ENCODE measurements at regions not wholly inside any gene's neighbourhood (a gene's known extent, or its start where the extent isn't known, plus 50 kb on each side); places are given as distances from the start of the nearest gene placed in this dataset.

GRCh38 chr6:48869595-48869994, 593.5 kb downstream of the MMUT start:
- no peak overlapping the region for H3K4me3 ChIP-seq (ENCODE audit: low read length in 2 of 2)
- H3K27ac ChIP-seq (ENCODE audit: low read length) = no peak overlapping the region
- H3K27me3 ChIP-seq (ENCODE audit: control insufficient read depth in 1 of 2, insufficient read depth in 2 of 2, low read length in 2 of 2) = no peaks in the 10 kb centered on the region
- no peaks in the 10 kb centered on the region for H3K4me1 ChIP-seq (ENCODE audit: control insufficient read depth, insufficient read depth, low read length)
- H3K36me3 ChIP-seq (ENCODE audit: control insufficient read depth in 2 of 2, insufficient read depth in 2 of 2, low read length in 2 of 2) = no peaks in the 10 kb centered on the region
- no peaks in the 10 kb centered on the region for H3K9me3 ChIP-seq (ENCODE audit: control insufficient read depth in 2 of 2, low read length in 2 of 2)
- H3K9ac ChIP-seq (ENCODE audit: low read length in 2 of 2) = no peak overlapping the region

- H3K27ac ChIP-seq (ENCODE audit: low read length) = no peak overlapping the region
- no peaks in the 10 kb centered on the region for H3K36me3 ChIP-seq (ENCODE audit: control insufficient read depth in 2 of 2, insufficient read depth in 2 of 2, low read length in 2 of 2)
- no peak overlapping the region for H3K9ac ChIP-seq (ENCODE audit: low read length in 2 of 2)
- H3K27me3 ChIP-seq (ENCODE audit: control insufficient read depth in 1 of 2, insufficient read depth in 2 of 2, low read length in 2 of 2) = no peaks in the 10 kb centered on the region
- no peaks in the 10 kb centered on the region for H3K4me1 ChIP-seq (ENCODE audit: control insufficient read depth, insufficient read depth, low read length)
- no peak overlapping the region for H3K4me3 ChIP-seq (ENCODE audit: low read length in 2 of 2)
- H3K9me3 ChIP-seq (ENCODE audit: control insufficient read depth in 2 of 2, low read length in 2 of 2) = no peaks in the 10 kb centered on the region
Observed at GRCh38 chr6:48866682-48867081, 596.4 kb downstream of the MMUT start.

GRCh38 chr6:48860175-48860574, 602.9 kb downstream of the MMUT start:
- H3K27ac ChIP-seq (ENCODE audit: low read length) = no peak overlapping the region
- no peaks in the 10 kb centered on the region for H3K36me3 ChIP-seq (ENCODE audit: control insufficient read depth in 2 of 2, insufficient read depth in 2 of 2, low read length in 2 of 2)
- H3K4me1 ChIP-seq (ENCODE audit: control insufficient read depth, insufficient read depth, low read length) = no peaks in the 10 kb centered on the region
- H3K9ac ChIP-seq (ENCODE audit: low read length in 2 of 2) = no peak overlapping the region
- no peak overlapping the region for H3K4me3 ChIP-seq (ENCODE audit: low read length in 2 of 2)
- H3K9me3 ChIP-seq (ENCODE audit: control insufficient read depth in 2 of 2, low read length in 2 of 2) = no peaks in the 10 kb centered on the region
- no peaks in the 10 kb centered on the region for H3K27me3 ChIP-seq (ENCODE audit: control insufficient read depth in 1 of 2, insufficient read depth in 2 of 2, low read length in 2 of 2)

- H3K4me1 ChIP-seq (ENCODE audit: control insufficient read depth, insufficient read depth, low read length) = no peaks in the 10 kb centered on the region
- no peaks in the 10 kb centered on the region for H3K27me3 ChIP-seq (ENCODE audit: control insufficient read depth in 1 of 2, insufficient read depth in 2 of 2, low read length in 2 of 2)
- H3K4me3 ChIP-seq (ENCODE audit: low read length in 2 of 2) = no peak overlapping the region
- no peaks in the 10 kb centered on the region for H3K9me3 ChIP-seq (ENCODE audit: control insufficient read depth in 2 of 2, low read length in 2 of 2)
- H3K9ac ChIP-seq (ENCODE audit: low read length in 2 of 2) = no peak overlapping the region
- no peaks in the 10 kb centered on the region for H3K36me3 ChIP-seq (ENCODE audit: control insufficient read depth in 2 of 2, insufficient read depth in 2 of 2, low read length in 2 of 2)
- H3K27ac ChIP-seq (ENCODE audit: low read length) = no peak overlapping the region
Observed at GRCh38 chr6:48859562-48860123, 603.4 kb downstream of the MMUT start.

GRCh38 chr6:48845219-48845618, 617.8 kb downstream of the MMUT start:
- H3K9me3 ChIP-seq (ENCODE audit: control insufficient read depth in 2 of 2, low read length in 2 of 2) = peaks cover 0 to 4% of the 10 kb centered on the region in 2 donors
- H3K27ac ChIP-seq (ENCODE audit: low read length) = no peak overlapping the region
- no peaks in the 10 kb centered on the region for H3K4me1 ChIP-seq (ENCODE audit: control insufficient read depth, insufficient read depth, low read length)
- H3K36me3 ChIP-seq (ENCODE audit: control insufficient read depth in 2 of 2, insufficient read depth in 2 of 2, low read length in 2 of 2) = no peaks in the 10 kb centered on the region
- no peak overlapping the region for H3K9ac ChIP-seq (ENCODE audit: low read length in 2 of 2)
- H3K4me3 ChIP-seq (ENCODE audit: low read length in 2 of 2) = no peak overlapping the region
- no peaks in the 10 kb centered on the region for H3K27me3 ChIP-seq (ENCODE audit: control insufficient read depth in 1 of 2, insufficient read depth in 2 of 2, low read length in 2 of 2)

- peaks cover 0 to 4% of the 10 kb centered on the region in 2 donors for H3K9me3 ChIP-seq (ENCODE audit: control insufficient read depth in 2 of 2, low read length in 2 of 2)
Observed at GRCh38 chr6:48844696-48845095, 618.4 kb downstream of the MMUT start.

GRCh38 chr6:48840896-48841295, 622.2 kb downstream of the MMUT start:
- Histone ChIP-seq H3K9me3 (ENCODE audit: control insufficient read depth in 2 of 2, low read length in 2 of 2) (peaks cover 0 to 4% of the 10 kb centered on the region in 2 donors), H3K36me3 (ENCODE audit: control insufficient read depth in 2 of 2, insufficient read depth in 2 of 2, low read length in 2 of 2) (no peaks in the 10 kb centered on the region), H3K9ac (ENCODE audit: low read length in 2 of 2) (no peak overlapping the region), H3K27me3 (ENCODE audit: control insufficient read depth in 1 of 2, insufficient read depth in 2 of 2, low read length in 2 of 2) (no peaks in the 10 kb centered on the region), H3K4me1 (ENCODE audit: control insufficient read depth, insufficient read depth, low read length) (no peaks in the 10 kb centered on the region), H3K27ac (ENCODE audit: low read length) (no peak overlapping the region), H3K4me3 (ENCODE audit: low read length in 2 of 2) (no peak overlapping the region)

More at GRCh38 chr6:48844696-48845095, 618.4 kb downstream of the MMUT start:
- Histone ChIP-seq H3K27me3 (ENCODE audit: control insufficient read depth in 1 of 2, insufficient read depth in 2 of 2, low read length in 2 of 2) (no peaks in the 10 kb centered on the region), H3K9ac (ENCODE audit: low read length in 2 of 2) (no peak overlapping the region), H3K4me1 (ENCODE audit: control insufficient read depth, insufficient read depth, low read length) (no peaks in the 10 kb centered on the region), H3K27ac (ENCODE audit: low read length) (no peak overlapping the region), H3K36me3 (ENCODE audit: control insufficient read depth in 2 of 2, insufficient read depth in 2 of 2, low read length in 2 of 2) (no peaks in the 10 kb centered on the region), H3K4me3 (ENCODE audit: low read length in 2 of 2) (no peak overlapping the region)

- H3K4me1 ChIP-seq (ENCODE audit: control insufficient read depth, insufficient read depth, low read length) = no peaks in the 10 kb centered on the region
- H3K9me3 ChIP-seq (ENCODE audit: control insufficient read depth in 2 of 2, low read length in 2 of 2) = peaks cover 0 to 4% of the 10 kb centered on the region in 2 donors
Observed at GRCh38 chr6:48839206-48839605, 623.8 kb downstream of the MMUT start.

GRCh38 chr6:48837744-48838143, 625.3 kb downstream of the MMUT start:
- no peak overlapping the region for H3K4me3 ChIP-seq (ENCODE audit: low read length in 2 of 2)
- H3K9ac ChIP-seq (ENCODE audit: low read length in 2 of 2) = no peak overlapping the region
- H3K36me3 ChIP-seq (ENCODE audit: control insufficient read depth in 2 of 2, insufficient read depth in 2 of 2, low read length in 2 of 2) = no peaks in the 10 kb centered on the region
- H3K4me1 ChIP-seq (ENCODE audit: control insufficient read depth, insufficient read depth, low read length) = no peaks in the 10 kb centered on the region
- H3K27me3 ChIP-seq (ENCODE audit: control insufficient read depth in 1 of 2, insufficient read depth in 2 of 2, low read length in 2 of 2) = no peaks in the 10 kb centered on the region
- H3K27ac ChIP-seq (ENCODE audit: low read length) = no peak overlapping the region
- peaks cover 0 to 2% of the 10 kb centered on the region in 2 donors for H3K9me3 ChIP-seq (ENCODE audit: control insufficient read depth in 2 of 2, low read length in 2 of 2)

More at GRCh38 chr6:48839206-48839605, 623.8 kb downstream of the MMUT start:
- Histone ChIP-seq H3K36me3 (ENCODE audit: control insufficient read depth in 2 of 2, insufficient read depth in 2 of 2, low read length in 2 of 2) (no peaks in the 10 kb centered on the region), H3K27me3 (ENCODE audit: control insufficient read depth in 1 of 2, insufficient read depth in 2 of 2, low read length in 2 of 2) (no peaks in the 10 kb centered on the region), H3K27ac (ENCODE audit: low read length) (no peak overlapping the region), H3K4me3 (ENCODE audit: low read length in 2 of 2) (no peak overlapping the region), H3K9ac (ENCODE audit: low read length in 2 of 2) (no peak overlapping the region)

GRCh38 chr6:48835421-48835958, 627.6 kb downstream of the MMUT start:
- Histone ChIP-seq H3K27ac (ENCODE audit: low read length) (no peak overlapping the region), H3K27me3 (ENCODE audit: control insufficient read depth in 1 of 2, insufficient read depth in 2 of 2, low read length in 2 of 2) (no peaks in the 10 kb centered on the region), H3K4me3 (ENCODE audit: low read length in 2 of 2) (no peak overlapping the region), H3K36me3 (ENCODE audit: control insufficient read depth in 2 of 2, insufficient read depth in 2 of 2, low read length in 2 of 2) (no peaks in the 10 kb centered on the region), H3K9me3 (ENCODE audit: control insufficient read depth in 2 of 2, low read length in 2 of 2) (no peaks in the 10 kb centered on the region), H3K4me1 (ENCODE audit: control insufficient read depth, insufficient read depth, low read length) (no peaks in the 10 kb centered on the region), H3K9ac (ENCODE audit: low read length in 2 of 2) (no peak overlapping the region)

GRCh38 chr6:48834706-48835105, 628.3 kb downstream of the MMUT start:
- Histone ChIP-seq H3K27me3 (ENCODE audit: control insufficient read depth in 1 of 2, insufficient read depth in 2 of 2, low read length in 2 of 2) (no peaks in the 10 kb centered on the region), H3K9ac (ENCODE audit: low read length in 2 of 2) (no peak overlapping the region), H3K4me1 (ENCODE audit: control insufficient read depth, insufficient read depth, low read length) (no peaks in the 10 kb centered on the region), H3K4me3 (ENCODE audit: low read length in 2 of 2) (no peak overlapping the region), H3K36me3 (ENCODE audit: control insufficient read depth in 2 of 2, insufficient read depth in 2 of 2, low read length in 2 of 2) (no peaks in the 10 kb centered on the region), H3K9me3 (ENCODE audit: control insufficient read depth in 2 of 2, low read length in 2 of 2) (no peaks in the 10 kb centered on the region), H3K27ac (ENCODE audit: low read length) (no peak overlapping the region)
